ENCODE measurements at regions not wholly inside any gene's neighbourhood (a gene's known extent, or its start where the extent isn't known, plus 50 kb on each side); places are given as distances from the start of the nearest gene placed in this dataset.
"Not testable (repeated sequence)": the region's sequence is repeated elsewhere in the genome, so short reads cannot be mapped to it uniquely, and the experiment has no call there.

DNA sequence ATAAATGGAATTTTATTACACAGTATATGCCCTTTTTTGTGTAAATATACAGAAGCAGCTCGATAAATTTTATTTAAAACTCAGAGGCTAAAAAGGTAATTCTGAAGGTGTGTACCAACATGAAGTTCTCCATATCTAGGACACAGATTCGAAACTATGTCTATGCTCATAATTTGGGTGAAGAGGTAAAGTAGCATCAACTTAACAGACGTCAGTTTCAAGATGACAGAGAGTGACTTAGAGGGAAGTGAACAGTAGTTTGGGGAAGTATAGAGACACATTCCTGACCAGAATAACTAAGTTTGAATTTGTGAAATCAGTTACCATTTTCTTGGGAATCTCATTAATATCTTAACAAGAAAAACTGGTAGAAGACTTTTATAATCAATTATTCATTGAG is 2493.3 kb downstream of the ARAP2 start:
- DNase-seq, result no peak

DNA sequence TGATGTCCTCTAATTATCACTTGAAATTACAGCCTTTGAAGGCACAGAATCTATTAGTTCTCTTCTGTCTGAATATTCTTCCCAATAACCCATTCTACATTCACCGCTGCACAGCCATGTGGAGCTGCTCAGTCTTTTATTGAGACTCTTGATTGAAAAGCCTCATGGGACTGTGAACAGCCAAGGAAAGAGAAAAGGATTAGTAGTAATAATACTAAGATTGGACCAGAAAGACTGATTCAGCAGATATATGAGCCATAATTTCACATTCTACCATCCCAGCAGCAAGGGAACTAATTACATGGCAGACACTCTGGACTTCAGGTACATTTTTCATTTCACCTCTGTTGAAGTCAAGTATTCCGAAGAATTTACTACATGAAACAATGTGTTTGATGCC is 2471.7 kb downstream of the ARAP2 start:
- no peak for DNase-seq

DNA sequence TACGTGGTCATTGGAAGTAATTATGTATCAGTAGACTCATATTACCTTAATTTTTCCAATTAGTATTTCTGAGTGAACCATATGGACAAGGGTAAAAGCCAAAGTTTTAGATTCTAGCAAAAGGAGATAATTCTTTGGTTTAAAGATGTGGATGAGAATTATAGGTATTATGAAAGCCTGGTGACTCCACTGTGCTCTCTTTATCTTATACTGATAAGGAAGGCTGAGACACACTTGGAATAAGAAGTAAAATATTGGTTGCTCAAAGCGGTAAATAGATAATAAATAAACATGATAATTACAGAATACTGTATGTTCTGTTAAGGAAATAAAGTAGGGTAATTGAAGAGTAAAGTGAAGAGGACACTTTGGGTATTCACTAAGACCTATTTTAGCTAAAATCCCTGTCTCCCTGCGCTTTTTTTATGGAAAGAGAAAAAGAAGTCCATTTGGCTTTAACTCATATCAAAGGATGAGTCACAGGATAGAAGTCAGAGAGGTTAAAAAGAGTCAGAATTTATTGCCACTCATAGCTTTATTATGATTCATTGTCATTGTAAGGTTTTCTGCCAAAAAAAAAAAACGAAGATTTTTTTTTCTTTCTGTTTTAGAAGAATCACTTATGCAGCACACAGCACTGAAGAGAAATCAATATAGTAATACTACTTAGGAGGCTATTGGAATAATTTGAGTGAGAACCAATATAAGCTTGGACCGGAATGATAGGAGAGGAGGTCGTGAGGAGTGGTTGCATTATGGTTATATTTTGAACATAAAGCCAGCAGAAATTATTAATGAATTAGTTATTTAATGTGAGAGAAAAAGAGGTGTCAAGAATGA is 2463.1 kb downstream of the ARAP2 start:
- no peak for DNase-seq

DNA sequence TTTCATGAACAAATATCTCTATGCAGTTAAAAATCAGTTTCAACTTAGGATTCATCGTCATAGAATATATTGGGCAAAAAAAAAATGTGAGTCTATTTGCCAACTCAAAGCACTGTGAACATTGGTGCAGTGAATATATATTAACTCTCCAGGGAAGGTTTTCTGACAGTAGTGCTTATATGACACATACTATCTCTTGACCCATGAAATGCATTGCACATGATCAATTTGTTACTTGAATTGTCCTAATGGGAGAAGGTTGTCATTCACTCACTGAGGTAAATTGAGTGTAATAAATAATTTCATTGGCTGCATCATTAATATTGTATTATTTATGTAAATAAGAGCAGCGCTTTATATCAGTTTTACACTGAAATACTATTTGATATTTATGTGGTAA is 2458.5 kb downstream of the ARAP2 start:
- no peak for DNase-seq

DNA sequence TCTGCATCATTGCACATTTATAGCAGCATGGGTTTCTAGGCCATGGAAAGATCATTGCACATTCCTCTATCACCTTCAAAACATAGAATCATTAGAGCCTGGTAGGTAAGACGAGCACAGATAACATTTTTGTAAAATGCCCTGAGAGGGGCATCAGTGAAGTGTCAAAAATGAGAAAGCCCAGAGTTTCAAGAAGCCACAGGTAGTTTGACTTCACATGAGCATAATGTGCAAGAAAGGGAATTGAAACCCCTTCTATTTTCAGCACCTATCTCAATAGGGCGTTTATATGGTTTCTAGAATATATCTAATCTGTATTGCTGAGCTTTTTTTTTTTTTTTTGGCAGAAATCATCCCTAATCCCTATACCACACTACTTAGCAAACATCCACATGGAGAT is 2441.7 kb downstream of the ARAP2 start:
- DNase-seq, result no peak

DNA sequence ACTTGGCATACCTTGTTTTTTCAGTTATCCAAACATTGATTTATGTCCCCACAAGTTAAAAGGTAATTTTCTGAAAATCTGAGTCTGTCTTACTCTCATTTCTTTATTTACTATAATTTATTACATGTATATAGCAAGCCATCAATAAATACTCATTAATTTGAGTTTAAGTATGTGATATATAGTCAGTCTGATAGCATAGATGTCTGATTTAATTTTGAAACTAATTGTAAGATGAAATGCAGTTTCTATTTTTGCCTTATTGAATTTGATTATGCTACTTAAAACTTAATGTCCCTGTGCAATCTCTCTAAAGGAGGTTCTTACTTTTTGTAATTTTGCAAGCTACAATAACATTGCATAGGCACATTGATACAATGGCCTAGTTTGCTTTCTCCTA is 2418.6 kb downstream of the ARAP2 start:
- no peak for DNase-seq

DNA sequence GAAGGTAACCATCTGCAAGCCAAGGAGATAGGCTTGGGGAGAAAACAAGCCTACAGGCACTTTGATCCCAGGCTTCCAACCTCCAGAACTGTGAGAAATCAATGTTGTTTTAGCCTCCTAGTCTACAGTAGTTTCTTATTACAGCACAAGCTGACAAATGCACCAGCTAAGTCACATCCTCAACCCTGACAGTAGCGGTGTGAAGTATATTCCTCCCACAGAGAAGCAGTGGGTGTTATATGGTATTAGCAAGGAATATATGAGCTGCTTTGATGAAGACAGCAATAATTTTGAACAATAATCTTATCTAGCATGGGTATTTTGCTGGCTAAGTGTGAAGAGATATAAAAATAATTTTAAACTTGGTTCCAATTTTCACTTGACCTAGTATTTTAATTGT is 2415.0 kb downstream of the ARAP2 start:
- not testable (repeated sequence) for DNase-seq

DNA sequence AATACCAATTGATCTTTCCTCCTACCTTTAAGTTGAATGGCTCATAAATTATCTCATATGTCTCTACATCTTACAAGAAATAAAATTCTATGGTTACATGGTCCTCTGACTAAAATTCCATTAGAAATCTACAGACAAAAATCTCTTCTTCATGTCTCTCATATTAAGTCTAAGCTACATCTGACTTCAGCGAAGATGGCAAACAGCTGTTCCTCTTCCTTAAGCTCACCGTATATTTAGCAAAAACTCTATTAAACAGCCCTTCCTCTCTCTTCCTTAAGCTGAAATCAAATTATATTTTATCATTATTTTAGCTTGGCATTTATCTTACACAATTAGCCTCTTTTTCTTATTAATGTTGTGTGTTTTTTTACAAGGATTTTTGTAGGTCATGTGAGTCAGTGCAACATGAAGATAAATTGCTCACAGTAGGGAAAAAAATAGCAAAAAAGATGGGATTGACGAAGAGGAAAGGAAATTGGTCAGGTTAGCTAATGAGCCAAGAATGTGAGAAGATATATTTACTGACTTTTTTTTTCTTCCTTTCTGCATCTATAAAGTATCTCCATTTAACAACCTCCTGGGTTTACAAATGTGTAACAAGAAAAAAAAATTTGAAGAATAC is 2412.8 kb downstream of the ARAP2 start:
- no peak for DNase-seq

DNA sequence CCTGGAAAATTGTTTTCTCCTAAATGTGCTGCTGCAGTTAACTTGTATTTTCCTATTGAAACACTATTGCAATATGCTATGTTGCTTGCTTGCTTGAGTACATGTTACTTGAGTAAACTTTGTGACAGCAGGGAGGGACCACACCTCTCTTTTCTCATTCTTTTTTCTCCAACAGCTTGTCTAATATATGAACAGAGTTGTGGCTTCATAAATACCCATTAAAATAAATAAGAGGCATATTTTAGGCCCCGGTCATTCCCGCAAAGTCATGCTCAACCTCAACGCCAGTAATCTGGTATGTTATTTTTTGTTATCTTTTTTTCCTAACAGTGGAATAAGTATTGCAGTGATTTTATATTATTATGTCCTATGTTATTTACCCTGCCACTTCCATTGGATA is 2408.6 kb downstream of the ARAP2 start:
- not testable (repeated sequence) for DNase-seq

DNA sequence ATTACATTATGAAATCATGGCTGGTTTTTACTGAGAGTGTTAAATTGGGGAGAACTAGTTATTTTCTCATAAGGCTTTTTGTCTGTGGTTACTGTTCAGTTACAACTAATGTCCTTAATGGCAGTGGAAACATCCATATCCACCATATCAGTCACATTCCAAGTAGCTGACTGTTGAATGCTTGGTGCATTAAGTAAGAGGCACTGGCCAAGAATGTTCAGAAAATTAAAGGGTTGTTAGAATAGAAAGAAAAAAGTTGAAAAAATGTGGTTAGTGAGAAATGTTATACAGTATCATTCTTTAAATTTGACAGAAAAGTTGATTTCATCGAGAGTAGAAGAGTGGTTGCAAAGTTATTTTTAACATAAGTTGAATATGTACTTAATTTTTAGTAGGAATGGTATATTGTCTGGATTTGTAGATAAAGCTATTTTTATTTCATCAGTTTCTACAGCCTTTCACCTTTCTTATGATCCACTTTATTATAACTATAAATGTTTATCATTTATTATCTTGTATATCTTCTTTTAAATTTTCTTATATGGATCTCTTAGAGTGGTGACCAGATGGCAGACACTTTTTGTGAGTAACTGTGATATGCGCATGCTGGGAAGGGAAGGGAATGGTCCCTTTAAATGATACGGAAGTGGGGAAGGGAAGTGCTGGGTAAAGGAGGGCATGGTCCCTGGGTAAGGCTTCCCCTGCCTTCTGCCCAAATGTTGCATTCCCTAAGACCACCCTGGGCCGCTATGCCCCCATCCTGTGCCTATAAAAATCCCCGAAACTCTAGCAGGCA is 2407.1 kb downstream of the ARAP2 start:
- DNase-seq, result no peak

DNA sequence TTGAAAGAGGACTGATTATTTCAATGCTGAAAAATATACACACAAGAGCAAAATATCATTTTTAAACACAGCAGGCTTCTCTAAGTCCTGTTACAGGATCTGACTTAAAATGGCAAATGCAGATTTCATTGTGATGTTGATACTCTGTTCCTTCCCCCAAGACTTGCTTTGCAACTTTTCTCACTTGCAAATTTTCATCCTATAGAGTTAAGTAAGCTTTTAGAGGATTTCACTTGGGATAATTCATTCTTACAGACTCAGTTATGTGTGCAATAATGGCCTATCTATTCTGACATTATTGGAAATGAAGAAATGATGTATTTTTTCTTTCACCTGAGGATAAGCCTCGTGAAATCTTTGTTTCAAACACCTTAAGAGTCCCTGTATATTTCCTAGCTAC is 2403.2 kb downstream of the ARAP2 start:
- no peak for DNase-seq

DNA sequence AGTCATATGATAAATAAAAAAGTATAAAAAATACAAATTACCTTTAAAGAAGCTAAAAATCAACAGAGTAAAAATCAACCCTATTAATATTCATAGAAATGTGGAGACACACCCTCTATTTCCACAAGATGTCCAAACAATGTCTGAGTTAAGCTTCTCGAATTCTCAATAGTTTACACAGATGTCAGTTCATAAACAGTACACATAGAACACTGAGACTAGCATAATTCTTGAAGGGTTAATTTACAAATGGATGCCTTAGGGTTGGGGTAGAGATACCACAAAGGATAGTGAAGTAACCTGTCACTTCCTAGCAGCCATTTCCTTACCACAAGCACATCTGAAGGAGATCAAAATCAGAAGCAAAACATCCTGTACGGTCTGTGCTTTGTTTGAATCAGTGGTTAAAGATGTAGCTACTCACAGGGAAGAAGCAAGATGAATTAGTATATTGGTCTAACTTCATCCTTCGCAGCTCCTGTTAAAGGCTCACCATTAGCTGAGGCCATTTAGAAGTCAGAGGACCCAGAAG is 2393.9 kb downstream of the ARAP2 start:
- no peak for DNase-seq

DNA sequence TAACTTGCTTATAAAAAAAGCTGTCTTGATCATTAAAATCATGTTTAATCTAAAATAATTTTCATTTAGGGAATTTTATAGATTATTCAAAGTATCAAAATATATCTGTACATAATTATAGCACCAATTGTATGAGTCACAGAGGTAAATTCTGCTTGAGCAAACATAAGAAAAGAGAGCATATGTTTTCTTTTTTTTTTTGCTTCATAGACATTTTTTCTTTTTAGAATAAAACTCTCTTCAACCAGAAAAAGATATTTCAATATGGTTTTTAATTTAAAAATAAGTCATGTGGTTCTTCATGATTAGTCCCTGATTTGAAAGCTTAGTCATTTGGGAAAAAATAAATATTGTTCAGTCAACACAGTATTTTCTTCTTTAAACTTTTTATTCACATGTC is 2390.6 kb downstream of the ARAP2 start:
- not testable (repeated sequence) for DNase-seq

DNA sequence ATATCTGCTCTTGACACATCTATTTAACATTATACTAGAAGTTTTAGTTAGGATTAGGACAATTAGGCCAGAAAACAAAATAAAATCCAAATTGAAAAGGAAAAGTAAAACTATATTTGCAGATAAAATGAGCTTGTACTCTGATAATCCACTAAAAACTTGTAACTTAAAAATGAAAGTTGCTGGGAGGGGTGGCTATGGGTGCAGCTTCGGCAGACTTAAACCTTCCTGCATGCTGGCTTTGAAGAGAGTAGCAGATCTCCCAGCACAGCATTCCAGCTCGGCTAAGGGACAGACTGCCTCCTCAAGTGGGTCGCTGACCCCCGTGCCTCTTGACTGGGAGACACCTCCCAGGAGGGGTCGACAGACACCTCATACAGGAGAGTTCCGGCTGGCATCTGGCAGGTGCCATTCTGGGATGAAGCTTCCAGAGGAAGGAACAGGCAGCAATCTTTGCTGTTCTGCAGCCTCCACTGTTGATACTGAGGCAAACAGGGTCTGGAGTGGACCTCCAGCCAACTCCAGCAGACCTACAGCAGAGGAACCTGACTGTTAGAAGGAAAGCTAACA is 2379.9 kb downstream of the ARAP2 start:
- DNase-seq, result no peak

DNA sequence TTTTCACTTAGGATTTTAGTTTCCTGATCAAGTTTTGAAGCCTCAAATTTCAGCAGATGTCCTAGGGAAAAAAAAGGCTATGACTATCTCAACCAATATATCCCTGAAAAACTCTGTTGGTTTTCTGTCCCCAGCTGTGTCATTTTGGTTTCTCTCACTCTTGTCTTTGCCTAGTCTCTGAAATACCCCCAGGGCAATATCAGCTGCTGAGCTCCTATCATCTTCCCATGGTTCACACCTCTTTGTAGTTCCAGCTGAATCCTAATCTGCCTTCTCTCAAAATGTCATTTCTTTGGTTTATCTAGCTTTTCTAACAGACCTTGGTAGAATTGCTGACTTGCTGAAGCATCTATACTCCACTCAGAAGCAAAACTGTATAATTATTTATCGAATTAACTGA is 2370.5 kb downstream of the ARAP2 start:
- DNase-seq, result no peak

DNA sequence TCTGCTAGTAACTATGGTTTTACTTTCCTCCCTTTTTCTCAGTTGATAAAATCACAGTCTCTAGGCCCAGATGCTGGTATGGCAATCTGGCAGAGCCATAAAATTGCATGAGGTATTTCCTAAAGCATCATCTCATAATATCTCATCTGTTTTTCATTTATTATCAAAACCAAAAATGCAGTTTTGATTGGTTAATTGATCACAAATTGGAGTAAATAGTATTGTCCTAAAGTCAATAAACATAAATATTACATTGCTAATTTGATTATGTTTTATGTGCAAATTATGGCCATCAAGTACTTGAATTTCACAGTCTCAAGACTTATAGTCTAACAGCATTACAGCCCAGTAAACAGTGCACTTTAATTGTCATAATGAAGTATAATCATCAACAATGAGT is 2365.6 kb downstream of the ARAP2 start:
- DNase-seq, result no peak

DNA sequence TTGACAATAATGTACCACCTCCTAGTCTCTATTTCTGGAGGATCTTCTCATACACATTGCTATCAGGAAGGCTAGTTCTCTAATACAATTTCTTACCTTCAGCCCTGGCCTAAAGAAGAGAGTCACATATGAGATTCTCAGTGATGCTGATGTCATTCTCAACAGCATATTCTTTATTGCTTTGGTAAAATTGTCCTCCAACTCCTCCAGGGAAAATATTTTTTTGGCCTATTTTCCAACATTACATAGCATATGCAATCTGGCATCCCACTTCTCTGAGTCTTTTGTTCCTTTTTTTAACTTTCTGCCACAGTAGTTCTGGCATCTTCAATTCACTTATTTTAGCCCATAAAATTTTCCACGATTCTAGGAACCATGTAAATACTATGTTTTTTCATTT is 2363.1 kb downstream of the ARAP2 start:
- no peak for DNase-seq

DNA sequence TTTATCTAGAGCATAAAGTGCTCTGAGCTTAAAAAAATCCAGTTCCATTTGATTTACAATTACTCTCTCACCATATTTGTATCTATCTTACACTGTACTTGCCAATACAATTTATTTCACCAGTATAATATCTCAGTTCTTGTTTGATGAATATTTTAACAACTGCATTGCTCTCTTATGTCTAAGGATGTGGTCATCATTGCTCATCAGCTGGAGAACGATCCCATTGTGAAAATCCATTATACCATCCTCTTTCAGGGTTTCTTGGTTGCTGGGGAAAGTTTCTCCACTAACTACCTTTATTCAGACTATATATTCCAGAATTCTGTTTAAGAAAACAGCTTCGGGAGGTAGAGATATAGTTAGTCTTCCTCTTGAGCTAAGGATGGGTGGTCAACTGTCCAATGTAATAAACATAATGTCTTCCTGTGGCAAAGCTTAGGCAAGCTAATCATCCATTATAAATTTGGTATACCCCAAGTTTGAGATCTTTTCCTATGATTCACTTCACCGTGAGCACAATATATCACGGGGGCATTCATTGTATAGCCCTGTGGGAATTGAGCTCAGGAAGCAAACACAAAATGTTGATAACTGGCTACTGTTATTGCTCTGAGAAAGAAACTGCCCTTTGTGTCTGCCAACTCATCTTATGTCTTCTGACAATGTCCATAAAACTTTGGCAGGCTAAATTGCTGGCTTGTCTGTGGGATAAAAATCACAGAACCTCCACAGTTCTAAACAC is 2361.9 kb downstream of the ARAP2 start:
- DNase-seq, result no peak

DNA sequence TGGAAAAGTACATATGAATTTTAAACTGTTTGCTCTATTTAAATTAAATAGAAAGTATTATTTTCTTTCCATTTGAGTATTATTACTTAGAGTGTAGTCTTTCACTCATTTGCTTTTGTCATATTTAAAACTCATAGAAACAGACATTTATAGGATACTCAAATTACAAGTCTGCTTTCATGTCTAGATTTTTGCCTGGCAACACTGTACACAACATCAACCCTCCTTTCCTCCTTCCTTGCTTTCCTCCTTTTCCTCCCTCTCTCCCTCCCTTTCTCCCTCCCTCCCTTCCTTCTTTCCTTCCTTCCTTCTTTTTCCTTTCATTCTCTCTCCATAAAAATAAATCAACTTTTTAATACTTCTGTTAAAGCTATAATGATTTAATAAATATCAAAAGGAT is 2361.2 kb downstream of the ARAP2 start:
- no peak for DNase-seq

DNA sequence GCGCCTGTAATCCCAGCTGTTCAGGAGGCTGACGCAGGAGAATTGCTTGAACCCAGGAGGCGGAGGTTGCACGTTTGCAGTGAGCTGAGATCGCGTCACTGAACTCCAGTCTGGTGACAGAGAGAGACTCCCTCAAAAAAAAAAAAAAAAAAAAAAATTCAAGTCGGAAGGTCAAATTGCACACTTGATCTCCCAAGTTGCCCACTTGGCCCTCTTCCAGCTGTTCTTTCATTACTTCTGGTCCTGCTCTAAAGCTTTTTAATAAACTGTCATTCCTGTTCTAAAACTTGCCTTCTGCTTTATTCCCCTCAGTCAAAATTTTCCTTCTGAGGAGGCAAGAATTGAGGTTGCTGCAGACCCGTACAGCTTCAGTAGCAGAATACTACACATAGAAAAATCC is 2358.0 kb downstream of the ARAP2 start:
- DNase-seq, result no peak

DNA sequence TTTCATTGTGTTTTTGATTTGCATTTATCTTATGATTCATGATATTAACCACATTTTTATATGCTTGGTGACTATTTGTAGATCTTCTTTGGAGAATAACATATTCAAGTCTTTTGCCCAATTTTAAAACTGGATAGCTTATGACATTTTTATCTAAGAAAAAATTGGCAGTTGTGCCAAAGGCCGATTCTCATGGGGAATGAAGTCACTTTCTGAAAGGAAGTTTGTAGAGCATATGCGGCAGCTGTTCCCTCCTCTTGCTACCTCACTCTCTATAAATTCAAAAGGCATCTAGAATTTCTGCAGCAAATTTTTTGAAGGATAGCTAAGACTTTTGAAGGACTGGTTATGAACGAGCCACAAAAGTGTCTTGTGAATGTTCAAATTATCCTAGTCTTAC is 2353.5 kb downstream of the ARAP2 start:
- no peak for DNase-seq

DNA sequence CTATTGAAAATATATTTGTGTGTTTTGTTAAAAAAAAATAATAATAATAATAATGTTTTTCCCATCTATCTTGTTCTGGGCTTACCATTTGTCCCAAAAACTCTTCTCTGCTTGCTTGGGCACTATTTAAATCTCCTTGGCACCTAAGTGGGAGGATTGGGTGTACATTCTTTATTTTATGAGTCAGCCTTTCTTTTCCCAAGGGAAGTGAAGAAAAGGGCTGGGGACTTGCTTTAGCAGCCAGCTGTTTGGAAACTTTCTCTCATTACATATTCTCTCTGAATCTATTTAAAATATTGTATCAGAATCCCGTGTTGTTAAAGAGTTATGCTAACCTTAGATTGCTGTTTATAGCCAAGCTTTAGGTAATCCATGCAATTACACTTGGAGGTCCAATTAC is 2332.4 kb downstream of the ARAP2 start:
- no peak for DNase-seq

DNA sequence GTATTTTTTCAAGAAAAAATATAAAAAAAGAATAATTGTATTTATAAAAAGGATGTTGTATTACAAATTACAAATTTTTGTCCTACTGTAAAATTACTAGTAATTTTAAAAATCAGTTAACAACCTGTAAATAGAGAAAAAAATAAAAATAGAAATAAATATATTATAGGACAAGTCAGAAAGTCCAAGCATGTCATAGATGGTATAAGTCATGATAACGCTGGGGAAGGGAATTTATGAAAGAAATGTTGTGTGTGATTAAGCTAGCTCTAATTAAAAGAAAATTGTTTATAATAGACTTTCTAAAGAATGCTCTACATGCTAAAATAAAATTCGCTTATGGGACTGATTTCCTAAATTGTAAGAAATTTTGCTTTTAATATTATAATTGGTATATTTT is 2329.9 kb downstream of the ARAP2 start:
- DNase-seq, result peak in 1 of 2 experiments; percentile 7
